ENCODE measurements at regions not wholly inside any gene's neighbourhood (a gene's known extent, or its start where the extent isn't known, plus 50 kb on each side); places are given as distances from the start of the nearest gene placed in this dataset.
A peak's percentile ranks its signal among the peaks of the same experiment; 100 is the strongest.

GRCh38 chr6:139580592-139581484 is 206.4 kb upstream of the CITED2 start:
- no peaks in the 10 kb centered on the region for H3K27me3 Mint-ChIP-seq (ENCODE audit: low read depth)
- DNase-seq (ENCODE audit: low read depth, low spot score) = no peak
- H3K27ac Mint-ChIP-seq (ENCODE audit: unreplicated experiment) = no peak overlapping the region
- peaks cover 21% of the 10 kb centered on the region for H3K4me1 Mint-ChIP-seq
- no peak overlapping the region for H3K4me3 Mint-ChIP-seq
- peaks cover 2% of the 10 kb centered on the region for H3K9me3 Mint-ChIP-seq
- H3K36me3 Mint-ChIP-seq (ENCODE audit: low read depth) = no peaks in the 10 kb centered on the region
- no peak for TF ChIP-seq CTCF (conservative IDR thresholded peaks at IDR 0.05)

- Mint-ChIP-seq H3K27ac (ENCODE audit: unreplicated experiment) (peak overlapping the region; percentile 13), H3K9me3 (peaks cover 2% of the 10 kb centered on the region), H3K36me3 (ENCODE audit: low read depth) (no peaks in the 10 kb centered on the region), H3K4me3 (no peak overlapping the region), H3K27me3 (ENCODE audit: low read depth) (no peaks in the 10 kb centered on the region), H3K4me1 (peaks cover 15% of the 10 kb centered on the region)
- no peak for DNase-seq (ENCODE audit: low read depth, low spot score)
- no peak for TF ChIP-seq CTCF (conservative IDR thresholded peaks at IDR 0.05)
Observed at GRCh38 chr6:139577763-139578604, 203.5 kb upstream of the CITED2 start.

- no peaks in the 10 kb centered on the region for H3K36me3 Mint-ChIP-seq (ENCODE audit: low read depth)
- no peak for TF ChIP-seq CTCF (conservative IDR thresholded peaks at IDR 0.05)
- peaks cover 15% of the 10 kb centered on the region for H3K4me1 Mint-ChIP-seq
- H3K4me3 Mint-ChIP-seq = no peak overlapping the region
- DNase-seq (ENCODE audit: low read depth, low spot score) = no peak
- H3K27me3 Mint-ChIP-seq (ENCODE audit: low read depth) = no peaks in the 10 kb centered on the region
- peaks cover 2% of the 10 kb centered on the region for H3K9me3 Mint-ChIP-seq
- H3K27ac Mint-ChIP-seq (ENCODE audit: unreplicated experiment) = peak overlapping the region; percentile 13
Observed at GRCh38 chr6:139577124-139577762, 202.8 kb upstream of the CITED2 start.

GRCh38 chr6:139572001-139572400 is 197.6 kb upstream of the CITED2 start:
- H3K9me3 Mint-ChIP-seq = peaks cover 2% of the 10 kb centered on the region
- no peaks in the 10 kb centered on the region for H3K27me3 Mint-ChIP-seq (ENCODE audit: low read depth)
- no peaks in the 10 kb centered on the region for H3K36me3 Mint-ChIP-seq (ENCODE audit: low read depth)
- no peak overlapping the region for H3K4me3 Mint-ChIP-seq
- no peaks in the 10 kb centered on the region for H3K4me1 Mint-ChIP-seq
- H3K27ac Mint-ChIP-seq (ENCODE audit: unreplicated experiment) = no peak overlapping the region
- no peak for DNase-seq (ENCODE audit: low read depth, low spot score)
- TF ChIP-seq CTCF (conservative IDR thresholded peaks at IDR 0.05) = no peak

GRCh38 chr6:139570166-139570565 is 195.7 kb upstream of the CITED2 start:
- TF ChIP-seq CTCF (conservative IDR thresholded peaks at IDR 0.05) = no peak
- no peak for DNase-seq (ENCODE audit: low read depth, low spot score)

More at GRCh38 chr6:139570166-139570565, 195.7 kb upstream of the CITED2 start:
- H3K4me3 Mint-ChIP-seq = no peak overlapping the region
- no peaks in the 10 kb centered on the region for H3K4me1 Mint-ChIP-seq
- no peaks in the 10 kb centered on the region for H3K27me3 Mint-ChIP-seq (ENCODE audit: low read depth)
- no peaks in the 10 kb centered on the region for H3K36me3 Mint-ChIP-seq (ENCODE audit: low read depth)
- peaks cover 2% of the 10 kb centered on the region for H3K9me3 Mint-ChIP-seq
- no peak overlapping the region for H3K27ac Mint-ChIP-seq (ENCODE audit: unreplicated experiment)

All from neural crest cell (in vitro differentiated cells).